NCI-H1694 treated with DMSO at 0.1 percent for 48 hours (cell line): ENCODE measurements at regions not wholly inside any gene's neighbourhood (a gene's known extent, or its start where the extent isn't known, plus 50 kb on each side); places are given as distances from the start of the nearest gene placed in this dataset.
"Not testable (repeated sequence)": the region's sequence is repeated elsewhere in the genome, so short reads cannot be mapped to it uniquely, and the experiment has no call there.

ENCODE experiments used
- DNase-seq: peaks from one replicate; lab custom pipeline; 2025; lab: John Stamatoyannopoulos, UW

DNA sequence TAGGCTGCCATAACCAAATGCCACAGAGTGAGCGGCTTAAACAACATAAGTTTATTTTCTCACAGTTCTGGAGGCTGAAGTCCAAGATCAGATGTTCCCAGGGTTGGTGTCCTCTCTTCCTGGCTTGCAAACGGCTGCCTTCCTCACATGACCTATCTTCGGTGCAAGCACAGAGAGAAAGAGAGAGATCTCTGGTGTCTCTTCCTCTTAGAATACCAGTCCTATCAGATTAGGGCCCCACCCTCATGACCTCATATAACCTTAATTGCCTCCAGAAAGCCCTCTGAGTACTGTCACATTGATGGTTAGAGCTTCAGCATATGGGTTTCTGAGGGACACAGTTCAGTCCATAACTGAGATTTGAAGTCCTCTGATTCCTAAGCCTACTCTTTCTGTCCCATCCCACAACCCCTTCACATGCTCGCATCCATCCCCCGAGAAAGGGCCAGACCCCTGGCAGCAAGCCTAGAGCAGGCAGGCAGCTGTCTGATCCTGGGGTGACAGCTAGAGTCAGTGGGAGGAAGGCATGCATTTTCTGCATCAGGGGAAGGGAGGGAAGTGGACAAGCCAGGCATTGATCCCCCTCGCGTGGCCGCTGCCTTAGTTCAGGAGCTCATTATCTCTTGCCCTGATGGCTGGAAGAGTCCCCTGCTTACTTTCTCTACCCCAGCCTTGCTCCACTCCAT lies 114.1 kb downstream of the FAR1 start:
- DNase-seq = no peak

GRCh38 chr11:13784441-13784840 lies 116.0 kb downstream of the FAR1 start:
- no peak for DNase-seq

DNA sequence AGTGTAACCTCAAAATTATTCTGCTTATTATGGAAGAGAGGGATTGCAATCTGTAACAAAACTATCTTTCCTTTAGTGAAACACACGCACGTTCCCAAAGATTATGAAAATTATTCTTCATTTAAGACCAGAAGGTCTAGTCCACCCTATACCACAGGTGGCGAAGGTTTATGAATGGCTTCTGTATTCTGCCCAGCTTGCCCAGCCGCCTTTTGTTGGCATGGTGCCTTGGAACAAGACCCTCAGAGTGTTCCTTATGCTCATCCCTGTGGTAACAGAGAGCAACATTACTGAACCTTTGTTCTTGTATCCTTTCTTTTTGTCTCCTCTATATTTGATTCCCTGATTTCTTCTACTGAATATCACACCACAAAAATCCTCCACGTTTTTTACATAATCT lies 116.4 kb downstream of the FAR1 start:
- DNase-seq = no peak

GRCh38 chr11:13786688-13787087 lies 118.2 kb downstream of the FAR1 start:
- no peak for DNase-seq

- DNase-seq = not testable (repeated sequence)
These were observed 129.1 kb downstream of the FAR1 start for GRCh38 chr11:13797616-13798015.

- DNase-seq = no peak
These were observed 132.4 kb downstream of the FAR1 start for GRCh38 chr11:13800901-13801300.

GRCh38 chr11:13818325-13818724 lies 144.2 kb upstream of the SPON1 start:
- no peak for DNase-seq

DNA sequence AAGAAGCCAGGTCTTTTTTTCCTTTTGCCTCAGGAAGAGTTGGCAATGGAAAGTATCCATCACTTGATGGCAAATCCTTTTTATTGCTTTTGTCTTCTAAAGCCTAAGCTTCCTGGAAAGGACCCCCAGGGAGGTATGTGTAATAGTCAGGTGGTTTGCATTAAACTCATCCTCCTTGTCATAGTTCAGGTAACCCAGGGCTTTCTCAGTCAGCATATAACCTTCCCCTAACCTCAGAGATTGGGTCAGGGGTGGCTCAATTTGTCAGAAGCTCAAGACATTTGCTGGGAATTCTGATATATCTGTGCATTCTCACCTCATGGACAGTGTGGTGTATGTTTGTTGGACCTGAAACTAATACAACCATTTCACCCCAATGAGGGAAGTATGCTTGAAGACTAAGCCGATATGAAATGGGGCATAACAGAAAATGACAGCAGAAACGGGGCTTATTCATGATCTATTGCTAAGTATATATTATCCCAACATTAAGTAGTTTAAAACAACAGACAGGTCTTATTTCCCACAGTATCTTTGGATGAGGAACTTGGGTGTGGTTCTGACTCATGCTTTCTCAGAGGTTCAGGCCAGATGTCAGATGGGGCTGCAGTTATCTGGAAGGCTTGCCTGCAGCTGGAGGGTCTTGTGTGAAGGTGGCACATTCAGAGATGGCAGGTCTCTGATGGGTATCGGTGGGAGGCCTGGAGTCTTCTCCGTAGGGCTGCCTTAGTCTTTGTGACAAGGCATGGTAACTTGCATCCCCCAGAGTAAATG lies 135.8 kb upstream of the SPON1 start:
- DNase-seq = no peak

GRCh38 chr11:13831696-13832095 lies 130.8 kb upstream of the SPON1 start:
- DNase-seq = peak; percentile 65

- no peak for DNase-seq
These were observed 128.1 kb upstream of the SPON1 start for GRCh38 chr11:13834463-13834862.

DNA sequence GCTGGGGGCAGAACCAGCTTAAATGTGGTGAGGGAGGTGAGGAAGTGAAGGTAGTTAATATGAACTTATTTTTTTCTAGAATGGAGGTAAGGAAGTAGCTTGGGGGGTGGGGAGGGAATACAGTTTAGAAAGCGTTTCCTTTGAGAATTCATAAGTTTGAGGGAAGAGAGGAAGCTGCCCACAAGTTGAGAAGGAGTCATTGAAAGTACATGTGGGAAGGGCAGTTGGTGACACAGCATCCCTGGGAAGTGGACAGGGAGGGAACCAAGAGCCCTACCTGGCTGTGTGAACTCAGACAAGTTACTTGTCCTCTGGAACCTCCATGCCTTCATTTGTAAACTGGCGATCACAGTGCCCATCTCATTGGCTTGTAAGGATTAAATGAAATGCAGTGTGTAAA lies 125.9 kb upstream of the SPON1 start:
- DNase-seq = no peak

GRCh38 chr11:13837286-13837685 lies 125.2 kb upstream of the SPON1 start:
- DNase-seq = no peak

DNA sequence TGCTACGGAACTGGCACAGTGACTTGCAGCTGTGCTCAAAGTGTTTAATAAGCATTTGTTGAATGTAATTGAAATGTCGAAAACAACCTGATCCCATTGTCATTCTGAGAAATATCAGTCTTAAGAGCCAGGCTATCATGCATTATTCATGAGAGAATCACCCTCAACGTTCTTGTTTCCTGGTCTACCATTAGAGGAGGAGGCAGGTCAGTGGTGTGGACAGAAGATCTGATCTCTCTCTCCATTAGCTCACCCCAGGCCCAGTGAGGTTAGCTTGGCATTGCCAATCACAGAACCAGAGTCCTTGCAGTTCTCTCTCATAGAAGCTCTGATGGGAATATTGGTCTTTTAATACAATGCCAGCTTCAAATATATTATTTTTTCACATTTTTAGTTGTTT lies 121.1 kb upstream of the SPON1 start:
- DNase-seq = no peak

- DNase-seq = no peak
These were observed 114.5 kb upstream of the SPON1 start for GRCh38 chr11:13848031-13848430.

DNA sequence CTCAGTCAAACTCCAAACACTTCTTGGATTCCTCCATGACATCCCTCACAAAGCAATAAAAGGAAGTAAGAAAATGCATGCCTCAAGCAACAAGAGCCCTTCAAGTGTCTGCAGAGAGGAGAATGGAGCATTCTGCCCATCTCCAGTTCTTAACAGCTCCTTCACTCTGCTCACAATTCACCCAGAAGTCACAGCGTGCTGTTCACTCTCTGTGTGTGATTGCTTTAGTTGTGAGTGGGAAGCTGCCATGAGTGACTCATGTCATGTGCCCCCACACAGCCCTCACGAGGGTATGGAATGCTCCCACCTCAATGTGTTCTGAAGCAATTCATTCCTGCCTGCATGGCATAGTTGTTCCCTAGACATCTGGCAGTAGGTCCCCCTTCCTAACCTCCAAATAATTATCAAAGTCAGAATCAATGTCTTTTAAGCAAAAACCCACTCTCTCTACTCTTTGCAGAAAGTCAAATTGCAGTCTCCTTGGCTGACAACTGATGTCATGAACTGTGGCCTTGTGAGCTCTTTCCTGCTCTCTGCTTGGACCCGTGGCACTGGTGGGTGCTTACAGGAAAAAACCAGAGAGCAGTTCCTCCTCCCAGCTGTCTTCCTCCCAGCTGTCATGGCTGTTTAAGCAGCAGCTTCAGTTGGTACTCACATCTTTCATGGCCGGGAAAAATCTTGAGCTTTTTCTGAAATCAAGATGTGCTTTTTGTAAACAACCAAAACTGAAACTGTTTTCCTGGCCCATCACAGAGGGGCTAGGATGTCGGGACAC lies 112.1 kb upstream of the SPON1 start:
- no peak for DNase-seq

GRCh38 chr11:13851691-13852090 lies 110.8 kb upstream of the SPON1 start:
- no peak for DNase-seq

GRCh38 chr11:13852481-13852880 lies 110.0 kb upstream of the SPON1 start:
- DNase-seq = no peak

DNA sequence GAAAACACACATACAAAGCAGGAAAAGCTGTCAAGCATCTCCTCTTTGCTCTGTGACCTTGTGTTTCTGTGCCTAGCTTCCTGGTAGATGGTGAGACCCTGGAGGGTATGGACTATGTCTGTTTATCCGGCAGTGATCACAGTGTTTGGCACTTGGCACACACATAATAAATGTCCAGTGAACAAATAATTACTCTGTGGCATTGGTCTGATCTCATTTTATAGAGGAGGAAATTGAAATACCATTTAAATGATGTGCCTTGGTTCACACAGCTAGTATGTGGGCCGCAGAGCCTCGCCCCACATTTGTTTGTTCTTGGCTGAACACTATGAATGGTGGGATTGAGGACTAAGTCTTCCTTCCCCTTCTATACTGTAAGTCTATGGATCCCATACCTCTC lies 104.7 kb upstream of the SPON1 start:
- DNase-seq = no peak

DNA sequence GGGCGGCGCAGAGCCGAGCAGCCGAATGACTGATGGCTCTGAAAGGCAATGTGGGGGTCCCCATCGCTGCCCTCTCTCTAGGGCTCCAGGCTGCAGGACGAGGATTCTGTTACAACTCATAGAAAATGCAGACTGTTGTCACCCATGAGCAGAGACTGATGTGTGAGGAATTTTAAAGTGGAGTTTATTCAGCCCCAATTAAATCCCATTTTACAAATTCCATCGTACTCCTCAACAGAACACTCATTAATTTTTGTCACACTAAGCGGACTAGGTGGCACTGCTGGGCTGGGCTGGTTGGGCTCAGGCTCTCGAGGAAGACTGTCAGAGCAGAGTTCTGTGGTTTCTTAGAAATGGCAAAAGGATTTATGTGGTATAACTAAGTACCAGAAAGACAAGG lies 102.6 kb upstream of the SPON1 start:
- no peak for DNase-seq

GRCh38 chr11:13861411-13861810 lies 101.1 kb upstream of the SPON1 start:
- DNase-seq = no peak

DNA sequence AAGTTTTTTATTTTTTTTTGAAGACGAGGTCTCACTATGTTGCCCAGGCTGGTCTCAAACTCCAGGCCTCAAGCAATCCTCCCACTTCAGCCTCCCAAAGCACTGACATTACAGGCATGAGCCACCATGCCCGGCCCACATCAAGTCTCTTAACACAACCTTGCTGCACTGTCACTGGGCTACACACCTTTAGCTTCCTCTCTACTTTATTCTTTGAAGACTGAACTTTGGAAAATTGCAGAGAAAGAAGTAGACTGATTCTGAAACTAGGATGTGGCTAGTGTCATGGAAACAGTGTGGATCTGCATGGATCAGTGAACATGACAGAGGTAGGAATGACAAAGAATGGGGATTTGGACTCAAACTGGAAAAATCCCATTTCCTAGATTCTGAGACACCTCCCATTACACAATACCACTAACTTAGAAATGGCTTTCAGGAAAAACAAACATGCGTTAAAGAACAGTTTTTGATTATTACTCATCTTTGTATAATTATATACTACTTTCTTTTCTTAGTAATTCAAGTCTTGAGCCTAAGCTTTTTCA lies 99.6 kb upstream of the SPON1 start:
- no peak for DNase-seq

DNA sequence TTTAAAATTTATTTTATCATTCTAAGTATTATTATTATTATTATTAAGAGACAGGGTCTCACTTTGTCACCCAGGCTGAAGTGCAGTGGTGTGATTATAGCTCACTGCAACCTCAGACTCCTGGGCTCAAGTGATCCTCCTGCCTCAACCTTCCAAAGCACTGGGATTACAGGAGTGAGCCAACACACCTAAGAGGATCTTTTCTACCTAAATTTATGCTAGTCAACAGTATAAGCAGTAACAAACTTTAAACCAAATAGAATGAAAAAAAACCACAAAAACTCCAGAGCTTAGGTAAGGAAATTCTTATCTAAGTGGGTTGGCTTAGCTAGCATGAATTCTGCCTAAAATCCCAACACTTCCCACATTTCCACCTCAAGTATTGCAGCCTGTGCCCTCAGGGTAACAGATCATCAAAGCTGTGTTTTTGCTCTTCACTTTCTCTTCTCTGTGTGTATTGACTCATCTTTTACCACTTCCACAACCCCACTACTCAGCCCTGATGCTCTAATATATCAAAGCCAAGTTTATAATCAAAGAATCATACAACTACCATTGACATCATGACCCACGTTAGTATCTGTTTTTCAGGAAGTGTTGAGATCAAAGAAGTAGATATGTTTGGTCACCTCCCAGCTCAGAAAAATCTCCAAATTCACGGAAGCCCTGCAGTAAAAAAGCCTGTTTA lies 93.7 kb upstream of the SPON1 start:
- DNase-seq = no peak
